ENCODE measurements at regions not wholly inside any gene's neighbourhood (a gene's known extent, or its start where the extent isn't known, plus 50 kb on each side); places are given as distances from the start of the nearest gene placed in this dataset.
"Not testable (repeated sequence)": the region's sequence is repeated elsewhere in the genome, so short reads cannot be mapped to it uniquely, and the experiment has no call there.

- ATAC-seq (replicated peaks in 6 of 8), result no peak
- H3K4me1 ChIP-seq (replicated peaks in 1 of 2), result peaks cover 0 to 4% of the 10 kb centered on the region in 2 donors
- in situ Hi-C loops (cut with MboI; ENCODE audit: low pct_unique_long_range_greater_than_20kb in 2 of 9, low sequenced_read_pairs in 9 of 9, unreplicated experiment in 9 of 9), result no loop called here
- WGBS, 10 experiments, result 68 to 100% (median 94%) methylated on average over 2 of the region's 2 CpGs; no CpG with 5 or more reads in 1 of the 10 experiments
- H3K27ac ChIP-seq, result no peak overlapping the region
- H3K4me3 ChIP-seq, result no peak overlapping the region
Measured at GRCh38 chr14:71454010-71454409, 478.2 kb upstream of the RGS6 start.

DNA sequence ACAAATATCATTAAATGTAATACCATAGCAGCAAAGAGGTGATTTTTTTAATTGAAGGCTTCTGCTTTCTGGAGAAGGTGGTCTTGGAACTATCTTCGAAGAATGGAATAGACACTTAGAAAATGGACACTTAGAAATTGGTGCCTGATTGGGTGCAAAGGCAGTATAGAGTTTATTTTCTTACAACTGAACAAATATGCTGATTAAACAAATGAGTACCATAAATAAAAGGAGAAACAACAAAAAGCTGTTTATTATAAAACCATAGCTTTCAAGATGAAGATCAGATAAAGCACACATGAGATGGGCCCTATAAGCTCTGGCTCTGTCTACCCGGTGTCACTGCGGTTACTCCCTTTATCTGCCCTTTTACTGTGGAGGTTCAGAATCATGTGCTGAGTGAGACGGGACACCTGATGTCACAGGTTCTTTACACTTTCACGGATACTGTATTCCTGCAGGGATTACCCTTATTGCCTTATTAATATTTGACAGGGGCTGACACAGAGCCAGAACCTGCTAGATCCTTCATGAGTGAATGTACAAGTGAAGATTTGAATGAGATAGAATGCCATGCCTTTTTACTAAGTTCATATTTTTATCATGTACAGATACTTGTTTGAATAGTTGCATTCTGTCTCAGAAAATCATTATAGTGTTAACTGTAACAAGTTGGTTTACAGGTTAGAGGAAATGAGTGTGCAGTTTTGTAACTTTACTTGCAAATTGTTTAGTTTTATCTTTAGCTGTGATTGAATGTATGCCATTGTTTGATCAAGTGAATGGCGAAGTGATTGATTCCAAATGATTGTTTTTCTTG is 477.5 kb upstream of the RGS6 start:
- ATAC-seq (replicated peaks in 6 of 8), result no peak
- peaks cover 0 to under 1% of the 10 kb centered on the region in 2 donors for H3K4me1 ChIP-seq (replicated peaks in 1 of 2)
- no peak overlapping the region for H3K4me3 ChIP-seq
- H3K27ac ChIP-seq, result no peak overlapping the region
- 78 to 100% (median 87%) methylated on average over 1 to 6 of the region's 6 CpGs for WGBS, 10 experiments
- in situ Hi-C loops (cut with MboI; ENCODE audit: low pct_unique_long_range_greater_than_20kb in 2 of 9, low sequenced_read_pairs in 9 of 9, unreplicated experiment in 9 of 9), result no loop called here

DNA sequence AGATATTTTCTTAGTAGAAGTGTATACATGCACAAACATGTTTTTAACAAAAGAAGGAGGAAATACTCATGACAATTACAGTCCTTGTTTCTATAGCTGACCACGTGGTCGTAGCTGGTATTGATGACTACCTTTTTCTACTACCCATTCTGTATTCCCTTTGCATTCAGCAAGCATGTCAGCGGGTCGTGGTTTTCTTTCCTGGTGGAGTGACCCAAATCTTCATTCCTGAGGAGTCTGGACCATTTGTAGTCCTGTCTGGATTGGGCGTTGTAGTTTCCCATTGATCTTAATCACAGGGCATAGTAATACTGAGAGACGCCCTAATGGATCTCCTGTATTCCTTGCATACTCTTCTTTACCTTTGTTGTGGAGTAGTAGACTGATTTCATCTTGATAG is 472.1 kb upstream of the RGS6 start:
- Histone ChIP-seq H3K4me1 (replicated peaks in 1 of 2) (no peaks in the 10 kb centered on the region), H3K27ac (no peak overlapping the region), H3K4me3 (no peak overlapping the region)
- in situ Hi-C loops (cut with MboI; ENCODE audit: low pct_unique_long_range_greater_than_20kb in 2 of 9, low sequenced_read_pairs in 9 of 9, unreplicated experiment in 9 of 9), result no loop called here
- ATAC-seq (replicated peaks in 6 of 8), result no peak
- WGBS, 10 experiments, result 67 to 100% (median 90%) methylated on average over 1 to 6 of the region's 6 CpGs; no CpG with 5 or more reads in 1 of the 10 experiments

- no CpG with 5 or more reads among the region's 3 CpGs for WGBS, 10 experiments
- H3K27ac ChIP-seq; in situ Hi-C loops (cut with MboI; ENCODE audit: low pct_unique_long_range_greater_than_20kb in 2 of 9, low sequenced_read_pairs in 9 of 9, unreplicated experiment in 9 of 9); H3K4me1 ChIP-seq (replicated peaks in 1 of 2); ATAC-seq (replicated peaks in 6 of 8); H3K4me3 ChIP-seq: not testable (repeated sequence)
Measured at GRCh38 chr14:71461617-71462016, 470.6 kb upstream of the RGS6 start.

- no peaks in the 10 kb centered on the region for H3K4me1 ChIP-seq (replicated peaks in 1 of 2)
- no peak for ATAC-seq (replicated peaks in 6 of 8)
- H3K27ac ChIP-seq, result no peak overlapping the region
- H3K4me3 ChIP-seq, result no peak overlapping the region
- in situ Hi-C loops (cut with MboI; ENCODE audit: low pct_unique_long_range_greater_than_20kb in 2 of 9, low sequenced_read_pairs in 9 of 9, unreplicated experiment in 9 of 9), result no loop called here
Measured at GRCh38 chr14:71463807-71464206, 468.4 kb upstream of the RGS6 start.

GRCh38 chr14:71464840-71465239 is 467.4 kb upstream of the RGS6 start:
- H3K4me1 ChIP-seq (replicated peaks in 1 of 2), result no peaks in the 10 kb centered on the region
- in situ Hi-C loops (cut with MboI; ENCODE audit: low pct_unique_long_range_greater_than_20kb in 2 of 9, low sequenced_read_pairs in 9 of 9, unreplicated experiment in 9 of 9), result no loop called here
- no peak overlapping the region for H3K27ac ChIP-seq
- whole genome bisulfite sequencing, 10 experiments, result 90 to 100% (median 100%) methylated on average over 1 to 4 of the region's 4 CpGs; no CpG with 5 or more reads in 3 of the 10 experiments
- no peak for ATAC-seq (replicated peaks in 6 of 8)
- H3K4me3 ChIP-seq, result no peak overlapping the region

DNA sequence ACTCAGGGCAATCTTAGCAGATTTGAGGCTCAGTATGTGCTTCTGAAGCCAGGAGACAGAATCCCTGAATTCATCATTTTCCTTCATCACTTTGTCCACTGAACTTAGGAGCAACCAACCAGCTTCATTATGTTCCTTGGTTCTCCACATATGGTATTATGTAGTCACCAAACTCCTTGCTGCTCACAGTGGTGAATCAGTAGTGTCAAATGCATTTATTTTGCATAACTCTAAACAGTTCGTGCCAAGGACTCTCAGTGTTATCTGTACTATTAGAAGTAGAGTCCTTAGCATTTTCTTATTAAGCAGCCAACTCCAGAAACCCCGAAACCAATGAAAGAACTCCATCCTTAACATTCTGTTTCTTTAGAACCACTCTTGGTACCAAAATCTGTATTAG is 466.9 kb upstream of the RGS6 start:
- WGBS, 10 experiments, result 0 to 100% (median 95%) methylated on average over 1 to 2 of the region's 2 CpGs; no CpG with 5 or more reads in 5 of the 10 experiments
- peak in 2 of 8 experiments; percentile 91 to 92 for ATAC-seq (replicated peaks in 6 of 8)
- no peak overlapping the region for H3K27ac ChIP-seq
- no peaks in the 10 kb centered on the region for H3K4me1 ChIP-seq (replicated peaks in 1 of 2)
- in situ Hi-C loops (cut with MboI; ENCODE audit: low pct_unique_long_range_greater_than_20kb in 2 of 9, low sequenced_read_pairs in 9 of 9, unreplicated experiment in 9 of 9), result no loop called here
- H3K4me3 ChIP-seq, result no peak overlapping the region

GRCh38 chr14:71466251-71466650 is 466.0 kb upstream of the RGS6 start:
- 37 to 100% (median 87%) methylated on average over 1 to 3 of the region's 3 CpGs; no CpG with 5 or more reads in 2 of the 10 experiments for WGBS, 10 experiments
- no peak overlapping the region for H3K27ac ChIP-seq
- in situ Hi-C loops (cut with MboI; ENCODE audit: low pct_unique_long_range_greater_than_20kb in 2 of 9, low sequenced_read_pairs in 9 of 9, unreplicated experiment in 9 of 9), result no loop called here
- ATAC-seq (replicated peaks in 6 of 8), result peak in 1 of 8 experiments; percentile 39
- H3K4me3 ChIP-seq, result no peak overlapping the region
- no peaks in the 10 kb centered on the region for H3K4me1 ChIP-seq (replicated peaks in 1 of 2)

DNA sequence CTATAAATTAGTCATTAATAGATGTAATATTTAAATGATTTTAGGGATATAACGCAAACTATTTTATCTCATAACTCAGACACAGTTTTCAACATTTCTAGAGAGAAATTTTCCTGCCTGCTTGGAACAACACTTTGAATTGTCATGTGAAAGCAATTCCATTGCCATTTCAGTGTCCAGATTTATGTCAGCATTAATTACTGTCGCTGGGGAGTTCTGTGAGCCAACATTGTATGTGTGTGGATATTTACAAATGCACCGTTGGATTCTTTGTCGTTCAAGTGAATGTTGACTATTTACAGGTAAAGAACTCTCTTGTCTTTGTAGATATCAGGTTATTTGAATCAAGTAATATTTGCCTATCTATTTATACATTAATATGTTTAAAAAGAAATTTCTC is 465.3 kb upstream of the RGS6 start:
- H3K4me1 ChIP-seq (replicated peaks in 1 of 2), result no peaks in the 10 kb centered on the region
- no peak for ATAC-seq (replicated peaks in 6 of 8)
- in situ Hi-C loops (cut with MboI; ENCODE audit: low pct_unique_long_range_greater_than_20kb in 2 of 9, low sequenced_read_pairs in 9 of 9, unreplicated experiment in 9 of 9), result no loop called here
- 0 to 100% (median 67%) methylated on average over 1 to 4 of the region's 4 CpGs for WGBS, 10 experiments
- no peak overlapping the region for H3K4me3 ChIP-seq
- H3K27ac ChIP-seq, result no peak overlapping the region

- no peak overlapping the region for H3K4me3 ChIP-seq
- in situ Hi-C loops (cut with MboI; ENCODE audit: low pct_unique_long_range_greater_than_20kb in 2 of 9, low sequenced_read_pairs in 9 of 9, unreplicated experiment in 9 of 9), result no loop called here
- H3K4me1 ChIP-seq (replicated peaks in 1 of 2), result no peaks in the 10 kb centered on the region
- WGBS, 10 experiments, result 7 to 100% (median 88%) methylated on average over 1 to 3 of the region's 3 CpGs
- no peak overlapping the region for H3K27ac ChIP-seq
- ATAC-seq (replicated peaks in 6 of 8), result peak in 1 of 8 experiments; percentile 63
Measured at GRCh38 chr14:71467361-71467811, 464.8 kb upstream of the RGS6 start.

DNA sequence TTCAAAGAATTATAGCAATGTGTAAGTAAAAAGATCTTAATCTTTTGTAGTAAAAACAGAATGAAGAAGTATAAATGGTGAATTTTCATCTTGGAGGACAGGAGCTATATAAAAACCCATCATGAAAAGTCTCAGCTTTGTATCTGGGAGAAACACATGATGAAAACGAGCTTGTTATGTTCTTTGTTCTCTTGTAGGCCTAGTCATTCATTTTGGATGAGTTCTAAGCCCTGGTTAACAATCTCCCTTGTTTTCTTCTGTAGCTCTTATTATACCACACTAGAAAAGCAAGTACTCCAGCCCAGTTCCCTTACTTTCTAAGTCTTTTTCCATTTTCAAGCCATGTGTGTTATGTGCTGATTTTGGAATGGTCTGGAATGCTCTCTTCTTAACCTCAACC is 463.5 kb upstream of the RGS6 start:
- no peak for ATAC-seq (replicated peaks in 6 of 8)
- Histone ChIP-seq H3K4me3 (no peak overlapping the region), H3K4me1 (replicated peaks in 1 of 2) (no peaks in the 10 kb centered on the region), H3K27ac (no peak overlapping the region)
- 18 to 63% (median 57%) methylated on average over 1 of the region's 1 CpG; no CpG with 5 or more reads in 5 of the 10 experiments for WGBS, 10 experiments
- in situ Hi-C loops (cut with MboI; ENCODE audit: low pct_unique_long_range_greater_than_20kb in 2 of 9, low sequenced_read_pairs in 9 of 9, unreplicated experiment in 9 of 9), result no loop called here

- in situ Hi-C loops (cut with MboI; ENCODE audit: low pct_unique_long_range_greater_than_20kb in 2 of 9, low sequenced_read_pairs in 9 of 9, unreplicated experiment in 9 of 9), result no loop called here
- no peaks in the 10 kb centered on the region for H3K4me1 ChIP-seq (replicated peaks in 1 of 2)
- 88 to 100% (median 93%) methylated on average over 1 to 5 of the region's 6 CpGs for WGBS, 10 experiments
- no peak overlapping the region for H3K27ac ChIP-seq
- H3K4me3 ChIP-seq, result no peak overlapping the region
- no peak for ATAC-seq (replicated peaks in 6 of 8)
Measured at GRCh38 chr14:71469643-71470335, 462.4 kb upstream of the RGS6 start.

DNA sequence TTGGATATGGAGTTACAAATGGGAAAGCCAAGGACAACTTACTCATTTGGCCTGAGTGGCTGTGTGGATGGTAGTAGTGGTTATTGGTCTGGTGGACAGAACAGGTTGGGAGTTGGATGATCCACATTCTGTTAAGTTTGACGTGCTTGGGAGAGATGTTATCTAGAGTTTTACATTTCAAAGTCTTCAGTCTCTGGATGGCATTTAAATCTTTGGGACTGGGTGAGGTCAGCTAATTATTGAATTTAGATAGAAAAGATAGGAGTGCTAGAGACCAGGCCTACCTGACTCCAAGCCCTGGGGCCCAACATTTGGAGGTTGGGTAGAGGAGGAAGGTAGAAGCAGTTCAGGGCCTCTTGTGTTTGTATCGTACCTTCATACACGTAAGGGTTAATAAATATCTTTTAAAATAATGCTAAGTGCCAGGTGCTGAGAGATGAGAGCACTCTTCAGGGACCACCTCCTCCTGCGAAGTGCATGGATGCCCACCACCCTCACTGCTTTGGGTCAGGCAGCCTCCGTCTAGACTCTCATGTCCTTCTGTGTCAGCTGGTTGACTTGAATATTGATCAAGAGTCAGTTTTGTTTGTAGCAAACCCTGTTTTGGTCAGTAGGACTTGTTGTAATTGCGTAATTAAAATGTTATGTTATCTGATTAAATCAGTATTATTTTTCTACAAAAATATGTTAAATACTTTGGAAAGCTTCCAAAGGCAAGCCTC is 460.4 kb upstream of the RGS6 start:
- WGBS, 10 experiments, result 73 to 100% (median 88%) methylated on average over 3 to 6 of the region's 6 CpGs; no CpG with 5 or more reads in 2 of the 10 experiments
- Histone ChIP-seq H3K4me1 (replicated peaks in 1 of 2) (no peaks in the 10 kb centered on the region), H3K4me3 (no peak overlapping the region), H3K27ac (no peak overlapping the region)
- no peak for ATAC-seq (replicated peaks in 6 of 8)
- in situ Hi-C loops (cut with MboI; ENCODE audit: low pct_unique_long_range_greater_than_20kb in 2 of 9, low sequenced_read_pairs in 9 of 9, unreplicated experiment in 9 of 9), result no loop called here

All from motor neuron (in vitro differentiated cells).